Lung (tissue), 11 donors: ENCODE measurements at regions not wholly inside any gene's neighbourhood (a gene's known extent, or its start where the extent isn't known, plus 50 kb on each side); places are given as distances from the start of the nearest gene placed in this dataset.

ENCODE experiments used
- ATAC-seq: fragments of 200-7000 bp; cut with Tn5 transposase; one replicate; pipeline ENCODE4 v1.9.1; 2020; ENCODE audit warnings: moderate number of reproducible peaks; ENCODE audit not compliant: insufficient read depth, low FRiP score
- DNase-seq, 3 donors: peaks; one replicate each; pipeline ENCODE4 v3.0.0-alpha.2; 2013 to 2017
- H3K27ac ChIP-seq, 2 donors: one replicate each; pipeline ENCODE4 v1.5.1; 2013; ENCODE audit warnings: mild to moderate bottlenecking in 2 of 2, moderate library complexity in 2 of 2, control low read depth in 1 of 2, inconsistent platforms in 1 of 2, low read depth in 1 of 2, low read length in 1 of 2
- H3K27me3 ChIP-seq, 3 donors: one replicate each; pipeline ENCODE4 v1.5.1; 2013; ENCODE audit warnings: low read length in 2 of 3; ENCODE audit not compliant: control insufficient read depth in 3 of 3, insufficient read depth in 3 of 3
- H3K36me3 ChIP-seq, 4 donors: one replicate each; pipeline ENCODE4 v1.5.1; 2013; ENCODE audit warnings: low read length in 4 of 4, mild to moderate bottlenecking in 1 of 4, moderate library complexity in 1 of 4; ENCODE audit not compliant: control insufficient read depth in 4 of 4, insufficient read depth in 4 of 4
- H3K4me1 ChIP-seq, 5 donors: one replicate each; pipeline ENCODE4 v1.5.1; 2013; ENCODE audit warnings: low read length in 5 of 5, mild to moderate bottlenecking in 2 of 5, moderate library complexity in 1 of 5; ENCODE audit not compliant: control insufficient read depth in 5 of 5, insufficient read depth in 5 of 5
- H3K4me3 ChIP-seq: one replicate; pipeline ENCODE4 v1.5.1; 2013; ENCODE audit warnings: mild to moderate bottlenecking, control low read depth, moderate library complexity
- H3K9ac ChIP-seq, 2 donors: one replicate each; pipeline ENCODE4 v1.5.1; 2013; ENCODE audit warnings: low read length in 2 of 2, control low read depth in 1 of 2; ENCODE audit not compliant: insufficient read depth in 1 of 2
- H3K9me3 ChIP-seq, 4 donors: one replicate each; pipeline ENCODE4 v1.5.1; 2013; ENCODE audit warnings: low read length in 3 of 4, mild to moderate bottlenecking in 1 of 4, moderate library complexity in 1 of 4; ENCODE audit not compliant: control insufficient read depth in 4 of 4, insufficient read depth in 3 of 4
- WGBS, 2 donors: extraction: QIAGEN DNeasy Blood & Tissue Kit; methylation state at CpG; one replicate each; pipeline ENCODE4 v1.1.7; 2013; 5-methylcytosine and 5-hydroxymethylcytosine counted together
- TF ChIP-seq, protein P1 (sequence below): IDR thresholded peaks from 2 replicates; pipeline ENCODE4 v1.5.1; 2012; ENCODE audit warnings: mild to moderate bottlenecking; ENCODE audit errors: control extremely low read depth, extremely low read depth
- donor health status: control.
- donor health status: control.
- donor health status: Bipolar disorder and iron deficiency.
- donor health status: healthy.
- donor health status: DM: yes; HTN: yes; CAD: no.

- no peaks in the 10 kb centered on the region for H3K9me3 ChIP-seq
- 48 to 64% methylated on average over 4 of the region's 4 CpGs for WGBS, 2 donors
- TF ChIP-seq, protein P1, sequence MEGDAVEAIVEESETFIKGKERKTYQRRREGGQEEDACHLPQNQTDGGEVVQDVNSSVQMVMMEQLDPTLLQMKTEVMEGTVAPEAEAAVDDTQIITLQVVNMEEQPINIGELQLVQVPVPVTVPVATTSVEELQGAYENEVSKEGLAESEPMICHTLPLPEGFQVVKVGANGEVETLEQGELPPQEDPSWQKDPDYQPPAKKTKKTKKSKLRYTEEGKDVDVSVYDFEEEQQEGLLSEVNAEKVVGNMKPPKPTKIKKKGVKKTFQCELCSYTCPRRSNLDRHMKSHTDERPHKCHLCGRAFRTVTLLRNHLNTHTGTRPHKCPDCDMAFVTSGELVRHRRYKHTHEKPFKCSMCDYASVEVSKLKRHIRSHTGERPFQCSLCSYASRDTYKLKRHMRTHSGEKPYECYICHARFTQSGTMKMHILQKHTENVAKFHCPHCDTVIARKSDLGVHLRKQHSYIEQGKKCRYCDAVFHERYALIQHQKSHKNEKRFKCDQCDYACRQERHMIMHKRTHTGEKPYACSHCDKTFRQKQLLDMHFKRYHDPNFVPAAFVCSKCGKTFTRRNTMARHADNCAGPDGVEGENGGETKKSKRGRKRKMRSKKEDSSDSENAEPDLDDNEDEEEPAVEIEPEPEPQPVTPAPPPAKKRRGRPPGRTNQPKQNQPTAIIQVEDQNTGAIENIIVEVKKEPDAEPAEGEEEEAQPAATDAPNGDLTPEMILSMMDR, result no peak
- no peak overlapping the region for H3K27ac ChIP-seq
- H3K36me3 ChIP-seq, result no peaks in the 10 kb centered on the region
- H3K9ac ChIP-seq, result no peak overlapping the region
- H3K27me3 ChIP-seq, result no peaks in the 10 kb centered on the region
- ATAC-seq, result no peak
- no peaks in the 10 kb centered on the region for H3K4me1 ChIP-seq
- no peak for DNase-seq
- no peak overlapping the region for H3K4me3 ChIP-seq
Measured at GRCh38 chr4:164424846-164425245, 329.1 kb upstream of the SMIM31 start.

GRCh38 chr4:164428561-164428960 is 325.4 kb upstream of the SMIM31 start:
- Histone ChIP-seq H3K9me3 (no peaks in the 10 kb centered on the region), H3K36me3 (no peaks in the 10 kb centered on the region), H3K4me1 (no peaks in the 10 kb centered on the region), H3K27me3 (no peaks in the 10 kb centered on the region), H3K4me3 (no peak overlapping the region), H3K9ac (no peak overlapping the region), H3K27ac (no peak overlapping the region)
- DNase-seq (no peak), ATAC-seq (no peak)
- 71% methylated on average over 2 of the region's 2 CpGs for WGBS, 2 donors
- TF ChIP-seq, protein P1, result no peak

DNA sequence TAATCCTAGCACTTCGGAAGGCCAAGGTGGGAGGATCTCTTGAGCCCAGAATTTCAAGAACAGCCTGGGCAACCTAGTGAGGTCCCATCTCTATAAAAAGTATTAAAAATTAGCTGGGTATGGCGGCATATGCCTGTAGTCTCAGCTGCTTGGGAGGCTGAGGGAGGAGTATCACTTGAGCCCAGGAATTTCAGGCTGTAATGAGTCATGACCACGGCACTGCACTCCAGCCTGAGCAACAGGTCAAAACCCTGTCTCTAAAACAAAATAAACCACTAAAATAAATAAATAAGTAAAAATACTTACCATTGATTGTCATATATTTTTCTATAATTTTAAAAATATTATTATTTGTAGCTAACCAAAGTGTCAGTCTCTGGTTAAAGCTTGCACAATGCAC is 315.6 kb upstream of the SMIM31 start:
- H3K9ac ChIP-seq, result no peak overlapping the region
- peaks cover 0 to 3% (median 0%) of the 10 kb centered on the region in 4 donors for H3K9me3 ChIP-seq
- no peaks in the 10 kb centered on the region for H3K27me3 ChIP-seq
- TF ChIP-seq, protein P1, result no peak
- no peaks in the 10 kb centered on the region for H3K36me3 ChIP-seq
- ATAC-seq (no peak), DNase-seq (no peak)
- no peak overlapping the region for H3K27ac ChIP-seq
- H3K4me3 ChIP-seq, result no peak overlapping the region
- WGBS, 2 donors, result 56 to 74% methylated on average over 3 of the region's 3 CpGs
- H3K4me1 ChIP-seq, result no peaks in the 10 kb centered on the region

DNA sequence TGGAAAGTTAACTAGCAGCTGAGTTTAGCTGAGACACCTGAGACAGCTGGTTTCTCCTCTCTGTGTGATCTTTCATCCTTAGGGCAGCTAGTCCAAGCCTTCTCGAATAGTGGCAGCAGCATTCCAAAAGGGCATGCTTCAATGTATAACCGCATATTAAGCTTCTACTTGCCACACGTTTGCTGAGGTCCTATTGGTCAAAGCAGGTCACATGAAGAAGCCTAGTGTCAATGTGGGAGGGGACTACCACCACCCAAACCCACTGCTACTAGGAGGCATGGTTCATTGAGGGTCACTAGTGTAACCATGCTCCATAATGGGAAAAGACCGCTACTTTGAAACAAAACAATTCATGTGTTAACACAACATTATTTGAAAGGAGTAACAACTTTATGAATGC is 314.9 kb upstream of the SMIM31 start:
- Histone ChIP-seq H3K36me3 (no peaks in the 10 kb centered on the region), H3K9ac (no peak overlapping the region), H3K4me3 (no peak overlapping the region), H3K4me1 (no peaks in the 10 kb centered on the region), H3K27me3 (no peaks in the 10 kb centered on the region), H3K9me3 (peaks cover 0 to 3% (median 0%) of the 10 kb centered on the region in 4 donors), H3K27ac (no peak overlapping the region)
- ATAC-seq (no peak), DNase-seq (no peak)
- 72 to 78% methylated on average over 4 of the region's 4 CpGs for WGBS, 2 donors
- TF ChIP-seq, protein P1, result no peak
